HTR-8/SVneo (cell line): ENCODE measurements at regions not wholly inside any gene's neighbourhood (a gene's known extent, or its start where the extent isn't known, plus 50 kb on each side); places are given as distances from the start of the nearest gene placed in this dataset.
"Not testable (repeated sequence)": the region's sequence is repeated elsewhere in the genome, so short reads cannot be mapped to it uniquely, and the experiment has no call there.

Source experiments
- DNase-seq: peaks from one replicate; pipeline ENCODE4 v3.0.0; 2011; ENCODE audit warnings: low spot score, mixed read lengths; ENCODE audit not compliant: insufficient read length
- FAIRE-seq: peaks from 2 replicates; lab custom pipeline; 2011; peaks lifted over from hg19 to GRCh38; lab: Jason Lieb, UNC

GRCh38 chr2:43008388-43008787 is 216.0 kb upstream of the HAAO start:
- FAIRE-seq (no peak), DNase-seq (no peak)

GRCh38 chr2:43007901-43008300 is 215.5 kb upstream of the HAAO start:
- DNase-seq: no peak
- no peak for FAIRE-seq

- FAIRE-seq (no peak), DNase-seq (no peak)
Measured at GRCh38 chr2:43006834-43007543, 214.6 kb upstream of the HAAO start.

GRCh38 chr2:43005975-43006833 is 213.8 kb upstream of the HAAO start:
- FAIRE-seq: no peak
- no peak for DNase-seq

GRCh38 chr2:43005245-43005974 is 213.0 kb upstream of the HAAO start:
- FAIRE-seq: no peak
- DNase-seq: no peak

- no peak for FAIRE-seq
- no peak for DNase-seq
Measured at GRCh38 chr2:43004879-43005244, 212.5 kb upstream of the HAAO start.

- not testable (repeated sequence) for FAIRE-seq, DNase-seq
Measured at GRCh38 chr2:43004126-43004865, 211.9 kb upstream of the HAAO start.

- FAIRE-seq (no peak), DNase-seq (no peak)
Measured at GRCh38 chr2:43003702-43004101, 211.3 kb upstream of the HAAO start.

GRCh38 chr2:43001787-43002468 is 209.5 kb upstream of the HAAO start:
- DNase-seq (no peak), FAIRE-seq (peak; percentile 73)

GRCh38 chr2:43001055-43001378 is 208.6 kb upstream of the HAAO start:
- no peak for FAIRE-seq
- no peak for DNase-seq

- DNase-seq (no peak), FAIRE-seq (peak; percentile 66)
Measured at GRCh38 chr2:43000242-43001054, 208.1 kb upstream of the HAAO start.

GRCh38 chr2:42999856-43000241 is 207.5 kb upstream of the HAAO start:
- FAIRE-seq (no peak), DNase-seq (no peak)

- FAIRE-seq: no peak
- DNase-seq: no peak
Measured at GRCh38 chr2:42999391-42999841, 207.0 kb upstream of the HAAO start.

- no peak for FAIRE-seq
Measured at GRCh38 chr2:42998721-42999120, 206.3 kb upstream of the HAAO start.

GRCh38 chr2:42996528-42996927 is 204.1 kb upstream of the HAAO start:
- DNase-seq (no peak), FAIRE-seq (no peak)

More at GRCh38 chr2:42998721-42999120, 206.3 kb upstream of the HAAO start:
- DNase-seq: no peak

- DNase-seq (no peak), FAIRE-seq (no peak)
Measured at GRCh38 chr2:42995752-42996422, 203.5 kb upstream of the HAAO start.

GRCh38 chr2:42989283-42990081 is 197.1 kb upstream of the HAAO start:
- FAIRE-seq: not testable (repeated sequence)

More at GRCh38 chr2:42989283-42990081, 197.1 kb upstream of the HAAO start:
- DNase-seq: not testable (repeated sequence)
